Astrocyte (in vitro differentiated cells and primary cell): ENCODE measurements at regions not wholly inside any gene's neighbourhood (a gene's known extent, or its start where the extent isn't known, plus 50 kb on each side); places are given as distances from the start of the nearest gene placed in this dataset.

Source experiments
- EZH2 ChIP-seq: IDR thresholded peaks from 2 replicates; pipeline ENCODE4 v1.6.1; 2012; ENCODE audit warnings: mild to moderate bottlenecking, low read length, inconsistent platforms; ENCODE audit not compliant: insufficient read depth
- TF ChIP-seq, protein P1 (sequence below): IDR thresholded peaks from 2 replicates; pipeline ENCODE4 v1.5.1; 2011; ENCODE audit warnings: low read depth, mild to moderate bottlenecking, inconsistent platforms, low read length, moderate library complexity; ENCODE audit not compliant: insufficient read depth

DNA sequence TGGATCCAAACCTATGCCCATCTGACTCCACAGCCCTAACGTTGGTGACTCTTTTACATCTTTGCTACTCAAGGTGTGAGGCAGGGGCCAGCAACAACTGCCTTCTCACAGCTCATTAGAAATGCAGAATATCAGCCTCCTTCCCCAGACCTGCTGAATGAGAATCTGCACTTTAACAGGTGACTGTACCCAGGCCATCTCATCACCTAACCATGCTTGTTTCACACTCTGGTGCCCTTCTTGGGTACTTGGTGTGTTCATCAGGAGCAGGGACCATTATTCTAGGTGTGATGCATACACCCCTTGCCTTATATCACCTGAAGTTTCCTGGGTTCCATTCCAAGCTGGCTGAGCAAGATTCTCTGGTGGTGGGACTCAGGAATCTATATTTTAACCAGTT, 196.3 kb upstream of the LMCD1 start:
- TF ChIP-seq, protein P1, sequence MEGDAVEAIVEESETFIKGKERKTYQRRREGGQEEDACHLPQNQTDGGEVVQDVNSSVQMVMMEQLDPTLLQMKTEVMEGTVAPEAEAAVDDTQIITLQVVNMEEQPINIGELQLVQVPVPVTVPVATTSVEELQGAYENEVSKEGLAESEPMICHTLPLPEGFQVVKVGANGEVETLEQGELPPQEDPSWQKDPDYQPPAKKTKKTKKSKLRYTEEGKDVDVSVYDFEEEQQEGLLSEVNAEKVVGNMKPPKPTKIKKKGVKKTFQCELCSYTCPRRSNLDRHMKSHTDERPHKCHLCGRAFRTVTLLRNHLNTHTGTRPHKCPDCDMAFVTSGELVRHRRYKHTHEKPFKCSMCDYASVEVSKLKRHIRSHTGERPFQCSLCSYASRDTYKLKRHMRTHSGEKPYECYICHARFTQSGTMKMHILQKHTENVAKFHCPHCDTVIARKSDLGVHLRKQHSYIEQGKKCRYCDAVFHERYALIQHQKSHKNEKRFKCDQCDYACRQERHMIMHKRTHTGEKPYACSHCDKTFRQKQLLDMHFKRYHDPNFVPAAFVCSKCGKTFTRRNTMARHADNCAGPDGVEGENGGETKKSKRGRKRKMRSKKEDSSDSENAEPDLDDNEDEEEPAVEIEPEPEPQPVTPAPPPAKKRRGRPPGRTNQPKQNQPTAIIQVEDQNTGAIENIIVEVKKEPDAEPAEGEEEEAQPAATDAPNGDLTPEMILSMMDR, result no peak
- no peak for TF ChIP-seq EZH2
